H1 (cell line): ENCODE measurements at regions not wholly inside any gene's neighbourhood (a gene's known extent, or its start where the extent isn't known, plus 50 kb on each side); places are given as distances from the start of the nearest gene placed in this dataset.

Experiments used
- CTCF ChIA-PET: fragments of 300-600 bp; sonication (Branson Sonifier 250); formaldehyde crosslinking; loops from one replicate; lab custom pipeline; 2021; ENCODE audit not compliant: partially characterized antibody; lab: Charles Lee
- POLR2A ChIA-PET: fragments of 300-600 bp; sonication (Branson Sonifier 250); formaldehyde crosslinking; loops from one replicate; lab custom pipeline; 2021; ENCODE audit warnings: inconsistent platforms; ENCODE audit not compliant: partially characterized antibody; lab: Charles Lee
- DNase-seq, 2 experiments: peaks; one replicate each; pipeline versions ENCODE4 v3.0.0 to v3.0.0-alpha.2; 2010 to 2022; ENCODE audit warnings: low spot score in 2 of 2, low read depth in 1 of 2, mixed read lengths in 1 of 2
- FAIRE-seq: peaks from 2 replicates; lab custom pipeline; 2011; peaks lifted over from hg19 to GRCh38; lab: Jason Lieb, UNC
- H2AFZ ChIP-seq: 2 replicates; pipeline ENCODE4 v1.8.1; 2012; ENCODE audit warnings: low read length, inconsistent platforms
- H2AK5ac ChIP-seq: 2 replicates; pipeline ENCODE4 v1.6.1; 2013; ENCODE audit warnings: low read depth, low read length
- H2BK120ac ChIP-seq: replicated peaks from 2 replicates; pipeline ENCODE3; 2013; ENCODE audit warnings: low read depth, low read length, inconsistent platforms
- H2BK12ac ChIP-seq: 2 replicates; pipeline ENCODE4 v1.6.1; 2013; ENCODE audit warnings: low read depth, low read length
- H2BK15ac ChIP-seq: 2 replicates; pipeline ENCODE4 v1.6.1; 2013; ENCODE audit warnings: low read length
- H2BK20ac ChIP-seq: 2 replicates; pipeline ENCODE4 v1.6.1; 2013; ENCODE audit warnings: low read length
- H2BK5ac ChIP-seq: 2 replicates; pipeline ENCODE4 v1.6.1; 2013; ENCODE audit warnings: low read depth, low read length
- H3K14ac ChIP-seq: 2 replicates; pipeline ENCODE4 v1.6.1; 2013; ENCODE audit warnings: inconsistent platforms; ENCODE audit not compliant: insufficient read length
- H3K18ac ChIP-seq: 2 replicates; pipeline ENCODE4 v1.6.1; 2013; ENCODE audit warnings: low read length; ENCODE audit errors: extremely low read depth
- H3K23ac ChIP-seq: 2 replicates; pipeline ENCODE4 v1.6.1; 2013; ENCODE audit warnings: inconsistent platforms; ENCODE audit not compliant: insufficient read length
- H3K23me2 ChIP-seq: 2 replicates; pipeline ENCODE4 v1.6.1; 2013; ENCODE audit warnings: low read depth, low read length
- H3K27ac ChIP-seq: 2 replicates; pipeline ENCODE4 v1.6.1; 2011; ENCODE audit warnings: low read depth, low read length, inconsistent platforms
- H3K27me3 ChIP-seq, 4 experiments: replicated peaks in 1 of 4; 1 replicate in 1 of 4; 2 replicates in 3 of 4; pipeline versions ENCODE4 v1.6.1 to v1.8.1; 2011 to 2013; ENCODE audit warnings: low read length in 3 of 4, mild to moderate bottlenecking in 3 of 4, inconsistent platforms in 2 of 4, mixed read lengths in 2 of 4, moderate library complexity in 1 of 4; ENCODE audit not compliant: control insufficient read depth in 3 of 4, insufficient read depth in 3 of 4; ENCODE audit errors: extremely low read depth in 1 of 4
- H3K36me3 ChIP-seq, 4 experiments: 2 replicates each; pipeline versions ENCODE4 v1.6.1 to v1.8.1; 2011 to 2013; ENCODE audit warnings: mild to moderate bottlenecking in 4 of 4, low read length in 3 of 4, moderate library complexity in 2 of 4, control low read depth in 1 of 4, inconsistent platforms in 1 of 4; ENCODE audit not compliant: insufficient read depth in 4 of 4, control insufficient read depth in 2 of 4
- H3K4ac ChIP-seq: replicated peaks from 2 replicates; pipeline ENCODE3; 2013; ENCODE audit warnings: low read length, low read depth, mixed read lengths, inconsistent platforms; ENCODE audit not compliant: insufficient read length
- H3K4me1 ChIP-seq, 4 experiments: replicated peaks in 1 of 4; 1 replicate in 1 of 4; 2 replicates in 3 of 4; pipeline versions ENCODE4 v1.6.1 to v1.8.1; 2011 to 2013; ENCODE audit warnings: low read length in 3 of 4, inconsistent platforms in 2 of 4, mixed read lengths in 1 of 4; ENCODE audit not compliant: insufficient read depth in 4 of 4, control insufficient read depth in 3 of 4
- H3K4me2 ChIP-seq, 2 experiments: 2 replicates each; pipeline versions ENCODE4 v1.6.1 to v1.8.1; 2011 to 2013; ENCODE audit warnings: low read depth in 2 of 2, low read length in 2 of 2, control low read depth in 1 of 2, inconsistent platforms in 1 of 2, mild to moderate bottlenecking in 1 of 2; ENCODE audit not compliant: insufficient read depth in 1 of 2
- H3K4me3 ChIP-seq, 4 experiments: fragments of 200-600, 300-600 bp in 1 of 4; sonication (generic), shearing (Covaris generic), sonication (Bioruptor Twin) in 1 of 4; 2 replicates each; pipeline versions ENCODE4 v1.5.1 to v1.8.1; 2011 to 2016; ENCODE audit warnings: low read length in 4 of 4, low read depth in 3 of 4, control low read depth in 2 of 4, inconsistent platforms in 2 of 4, mild to moderate bottlenecking in 2 of 4, mixed read lengths in 1 of 4, moderate library complexity in 1 of 4; ENCODE audit not compliant: insufficient read depth in 2 of 4; ENCODE audit errors: extremely low read depth in 1 of 4
- H3K56ac ChIP-seq: replicated peaks from 2 replicates; pipeline ENCODE3; 2013; ENCODE audit warnings: low read depth, mild to moderate bottlenecking, mixed read lengths, low read length, inconsistent platforms; ENCODE audit not compliant: insufficient read length
- H3K79me1 ChIP-seq: 2 replicates; pipeline ENCODE4 v1.6.1; 2013; ENCODE audit warnings: low read depth, low read length, control low read depth
- H3K79me2 ChIP-seq, 2 experiments: 2 replicates each; pipeline versions ENCODE4 v1.6.1 to v1.8.1; 2012 to 2013; ENCODE audit warnings: low read length in 2 of 2, mild to moderate bottlenecking in 2 of 2, inconsistent platforms in 1 of 2; ENCODE audit not compliant: insufficient read depth in 2 of 2, control insufficient read depth in 1 of 2
- H3K9ac ChIP-seq, 4 experiments: replicated peaks in 1 of 4; 1 replicate in 1 of 4; 2 replicates in 3 of 4; pipeline versions ENCODE4 v1.6.1 to v1.8.1; 2011 to 2013; ENCODE audit warnings: low read depth in 3 of 4, low read length in 3 of 4, control low read depth in 2 of 4, mild to moderate bottlenecking in 2 of 4, moderate library complexity in 2 of 4, inconsistent platforms in 1 of 4; ENCODE audit errors: extremely low read depth in 1 of 4
- H3K9me3 ChIP-seq, 2 experiments: 2 replicates each; pipeline versions ENCODE4 v1.6.1 to v1.8.1; 2012 to 2013; ENCODE audit warnings: mild to moderate bottlenecking in 2 of 2, moderate library complexity in 2 of 2, control low read depth in 1 of 2, inconsistent platforms in 1 of 2, low read depth in 1 of 2, low read length in 1 of 2, mixed read lengths in 1 of 2; ENCODE audit not compliant: insufficient read depth in 2 of 2
- H4K20me1 ChIP-seq, 2 experiments: replicated peaks in 1 of 2; 2 replicates each; pipeline versions ENCODE3 to v1.8.1; 2011 to 2013; ENCODE audit warnings: inconsistent platforms in 2 of 2, low read length in 2 of 2, mild to moderate bottlenecking in 1 of 2; ENCODE audit not compliant: insufficient read depth in 2 of 2, control insufficient read depth in 1 of 2
- H4K5ac ChIP-seq: 2 replicates; pipeline ENCODE4 v1.6.1; 2013; ENCODE audit warnings: low read length, low read depth, mixed read lengths, inconsistent platforms; ENCODE audit not compliant: insufficient read length
- H4K8ac ChIP-seq: 2 replicates; pipeline ENCODE4 v1.8.0; 2013; ENCODE audit warnings: mild to moderate bottlenecking, moderate library complexity, low read length, inconsistent platforms; ENCODE audit not compliant: insufficient read depth; ENCODE audit errors: extremely low read depth
- H4K91ac ChIP-seq: replicated peaks from 2 replicates; pipeline ENCODE3; 2013; ENCODE audit warnings: low read length, mixed read lengths, inconsistent platforms; ENCODE audit not compliant: insufficient read length
- CBX8 ChIP-seq: fragments of 300-800, 300-1000 bp; sonication (generic); IDR thresholded peaks from 2 replicates; pipeline ENCODE4 v1.7.1; 2016; ENCODE audit warnings: low read depth, low read length, borderline replicate concordance
- CHD1 ChIP-seq: IDR thresholded peaks from 2 replicates; pipeline ENCODE4 v1.6.1; 2012; ENCODE audit warnings: low read depth, low read length, improper control_type of control experiment
- EGR1 ChIP-seq: IDR thresholded peaks from 2 replicates; pipeline ENCODE4 v1.6.1; 2011; ENCODE audit warnings: low read depth, low read length, borderline replicate concordance
- HDAC2 ChIP-seq, 2 experiments: fragments of 300-600 bp in 1 of 2; sonication (generic) in 1 of 2; IDR thresholded peaks; 2 replicates each; pipeline ENCODE4 v1.6.1; 2011 to 2012; ENCODE audit warnings: low read depth in 2 of 2, low read length in 2 of 2, mild to moderate bottlenecking in 2 of 2, moderate library complexity in 2 of 2, borderline replicate concordance in 1 of 2, inconsistent platforms in 1 of 2
- HDAC6 ChIP-seq: IDR thresholded peaks from one replicate; pipeline ENCODE4 v1.7.1; 2012; ENCODE audit warnings: low read depth, mild to moderate bottlenecking, inconsistent platforms, low read length, moderate library complexity
- KDM1A ChIP-seq: fragments of 200-600, 300-600 bp; sonication (generic); IDR thresholded peaks from 2 replicates; pipeline ENCODE4 v1.7.1; 2016; ENCODE audit warnings: mild to moderate bottlenecking, low read length, borderline replicate concordance
- KDM5A ChIP-seq: fragments of 200-600 bp; IDR thresholded peaks from 2 replicates; pipeline ENCODE4 v1.7.1; 2012; ENCODE audit warnings: mild to moderate bottlenecking, low read length, inconsistent platforms, mixed read lengths
- MAFK ChIP-seq: IDR thresholded peaks from 2 replicates; pipeline ENCODE4 v1.6.1; 2012; ENCODE audit warnings: low read depth, mild to moderate bottlenecking, improper control_type of control experiment, low read length
- POLR2AphosphoS5 ChIP-seq: IDR thresholded peaks from 2 replicates; pipeline ENCODE4 v1.6.1; 2011; ENCODE audit warnings: low read depth, low read length
- POU5F1 ChIP-seq: IDR thresholded peaks from 2 replicates; pipeline ENCODE4 v1.6.1; 2011; ENCODE audit warnings: low read depth, mild to moderate bottlenecking, low read length, moderate library complexity
- SIX5 ChIP-seq: IDR thresholded peaks from 2 replicates; pipeline ENCODE4 v1.6.1; 2011; ENCODE audit warnings: mild to moderate bottlenecking, low read depth, low read length
- SUZ12 ChIP-seq: fragments of 200-600 bp; sonication (generic); IDR thresholded peaks from 2 replicates; pipeline ENCODE4 v1.6.1; 2012; ENCODE audit warnings: mild to moderate bottlenecking, inconsistent platforms, low read length, moderate library complexity, mixed read lengths
- ZNF274 ChIP-seq: IDR thresholded peaks from 2 replicates; pipeline ENCODE4 v1.7.0; 2012; ENCODE audit warnings: low read length, borderline replicate concordance; ENCODE audit errors: extremely low read depth

GRCh38 chr20:1824181-1824580, 71.0 kb upstream of the SIRPA start:
- H4K20me1 ChIP-seq = no peaks in the 10 kb centered on the region
- H3K23ac ChIP-seq = no peak overlapping the region
- H3K4ac ChIP-seq = no peak overlapping the region
- H2BK12ac ChIP-seq = no peak overlapping the region
- ChIA-PET CTCF (interaction anchor here (0.6 to 4.0 kb wide), 4 partner anchors 11 to 61 kb away, joined by 3 to 21 read pairs (median 7); no protein-coding TSS in a partner anchor), POLR2A (interaction anchor here (0.6 kb wide), 1 partner anchor 158 kb away, joined by 4 read pairs; no protein-coding TSS in a partner anchor)
- H2BK120ac ChIP-seq = no peak overlapping the region
- no peak overlapping the region for H4K8ac ChIP-seq
- no peak overlapping the region for H2BK15ac ChIP-seq
- H3K27me3 ChIP-seq = no peaks in the 10 kb centered on the region; a peak in 1 of 7 replicates
- H3K14ac ChIP-seq = no peak overlapping the region
- TF ChIP-seq HDAC2 (IDR thresholded peaks at IDR 0.05; ENCODE audit: borderline replicate concordance in 1 of 2, low read depth in 2 of 2, low read length in 2 of 2) (no peak), POLR2AphosphoS5 (no peak), EGR1 (no peak), POU5F1 (no peak), MAFK (no peak), KDM1A (no peak), CHD1 (no peak), CBX8 (no peak), SUZ12 (no peak), KDM5A (no peak), SIX5 (no peak), ZNF274 (no peak), HDAC6 (no peak)
- H3K4me1 ChIP-seq = peaks cover 2 to 11% (median 7%) of the 10 kb centered on the region in 4 experiments; a peak in 6 of 7 replicates
- H3K56ac ChIP-seq = no peak overlapping the region
- peak overlapping the region; percentile 13; the same call in 1 of the 2 replicates for H2BK20ac ChIP-seq
- H4K91ac ChIP-seq = no peak overlapping the region
- no peaks in the 10 kb centered on the region for H3K79me1 ChIP-seq
- no peak overlapping the region for H3K9ac ChIP-seq
- no peak overlapping the region for H2AK5ac ChIP-seq
- H3K4me2 ChIP-seq = no peak overlapping the region
- H3K36me3 ChIP-seq = no peaks in the 10 kb centered on the region
- no peak overlapping the region for H2AFZ ChIP-seq
- DNase-seq = no peak
- H2BK5ac ChIP-seq = no peak overlapping the region
- H3K27ac ChIP-seq = no peak overlapping the region
- peaks cover 2% of the 10 kb centered on the region; the same call in 1 of the 2 replicates for H3K23me2 ChIP-seq
- no peaks in the 10 kb centered on the region for H3K79me2 ChIP-seq
- no peak overlapping the region for H3K4me3 ChIP-seq
- H3K18ac ChIP-seq = no peak overlapping the region
- H3K9me3 ChIP-seq = no peaks in the 10 kb centered on the region
- no peak for FAIRE-seq
- H4K5ac ChIP-seq = no peak overlapping the region
